HAP-1 (cell line): ENCODE measurements at regions not wholly inside any gene's neighbourhood (a gene's known extent, or its start where the extent isn't known, plus 50 kb on each side); places are given as distances from the start of the nearest gene placed in this dataset.
"Not testable (repeated sequence)": the region's sequence is repeated elsewhere in the genome, so short reads cannot be mapped to it uniquely, and the experiment has no call there.

Experiments used
- DNase-seq, 2 experiments: peaks; one replicate each; pipeline ENCODE4 v3.0.0-alpha.2; 2016 to 2020; ENCODE audit warnings: low spot score in 2 of 2
- H3K27me3 ChIP-seq: fragments of 250-450 bp; sonication (Bioruptor Pico); 2 replicates; pipeline ENCODE4 v1.5.1; 2020; ENCODE audit warnings: low read depth, mild to moderate bottlenecking, moderate library complexity
- H3K36me3 ChIP-seq: fragments of 250-450 bp; sonication (Bioruptor Pico); replicated peaks from 2 replicates; pipeline ENCODE4 v1.5.1; 2020; ENCODE audit warnings: mild to moderate bottlenecking
- H3K4me1 ChIP-seq: fragments of 250-450 bp; sonication (Bioruptor Pico); 2 replicates; pipeline ENCODE4 v1.5.1; 2020; ENCODE audit warnings: mild to moderate bottlenecking
- H3K4me3 ChIP-seq: fragments of 250-450 bp; sonication (Bioruptor Pico); 2 replicates; pipeline ENCODE4 v1.5.1; 2020; ENCODE audit warnings: mild to moderate bottlenecking, moderate library complexity
- H3K9me3 ChIP-seq: fragments of 250-450 bp; sonication (Bioruptor Pico); 2 replicates; pipeline ENCODE4 v1.5.1; 2020; ENCODE audit warnings: mild to moderate bottlenecking, moderate library complexity
- in situ Hi-C: fragments of 300-500 bp; cut with MboI; formaldehyde crosslinking; loops from 3 replicates; pipeline ENCODE4 v1.14.3; 2020; ENCODE audit warnings: low sequenced_read_pairs, inconsistent platforms, mixed read lengths

- no peaks in the 10 kb centered on the region for H3K27me3 ChIP-seq
- no peak overlapping the region for H3K4me3 ChIP-seq
- DNase-seq: no peak
- in situ Hi-C loops: no loop called here
- no peaks in the 10 kb centered on the region for H3K4me1 ChIP-seq
- H3K36me3 ChIP-seq: no peaks in the 10 kb centered on the region
- H3K9me3 ChIP-seq: no peaks in the 10 kb centered on the region
These were observed 270.8 kb upstream of the SMIM30 start for GRCh38 chr7:113389112-113389646.

GRCh38 chr7:113383638-113384037 is 265.3 kb upstream of the SMIM30 start:
- in situ Hi-C loops: no loop called here
- no peak overlapping the region for H3K4me3 ChIP-seq

GRCh38 chr7:113379746-113380145 is 261.4 kb upstream of the SMIM30 start:
- in situ Hi-C loops: no loop called here
- H3K4me3 ChIP-seq: no peak overlapping the region
- no peak for DNase-seq
- H3K9me3 ChIP-seq: no peaks in the 10 kb centered on the region
- H3K4me1 ChIP-seq: no peaks in the 10 kb centered on the region
- H3K36me3 ChIP-seq: no peaks in the 10 kb centered on the region
- H3K27me3 ChIP-seq: no peaks in the 10 kb centered on the region

More at GRCh38 chr7:113383638-113384037, 265.3 kb upstream of the SMIM30 start:
- no peak for DNase-seq
- H3K4me1 ChIP-seq: no peaks in the 10 kb centered on the region
- no peaks in the 10 kb centered on the region for H3K36me3 ChIP-seq
- no peaks in the 10 kb centered on the region for H3K9me3 ChIP-seq
- no peaks in the 10 kb centered on the region for H3K27me3 ChIP-seq

GRCh38 chr7:113374955-113375354 is 256.6 kb upstream of the SMIM30 start:
- no peaks in the 10 kb centered on the region for H3K4me1 ChIP-seq
- no peaks in the 10 kb centered on the region for H3K9me3 ChIP-seq
- in situ Hi-C loops: no loop called here
- H3K27me3 ChIP-seq: no peaks in the 10 kb centered on the region
- DNase-seq: no peak
- H3K4me3 ChIP-seq: no peak overlapping the region
- no peaks in the 10 kb centered on the region for H3K36me3 ChIP-seq

- Histone ChIP-seq H3K4me1 (no peaks in the 10 kb centered on the region), H3K36me3 (no peaks in the 10 kb centered on the region), H3K9me3 (no peaks in the 10 kb centered on the region), H3K4me3 (no peak overlapping the region), H3K27me3 (no peaks in the 10 kb centered on the region)
- no peak for DNase-seq
- in situ Hi-C loops: no loop called here
These were observed 255.5 kb upstream of the SMIM30 start for GRCh38 chr7:113373863-113374262.

GRCh38 chr7:113371416-113372043 is 253.2 kb upstream of the SMIM30 start:
- Histone ChIP-seq H3K36me3 (no peaks in the 10 kb centered on the region), H3K4me3 (no peak overlapping the region), H3K4me1 (no peaks in the 10 kb centered on the region), H3K27me3 (no peaks in the 10 kb centered on the region), H3K9me3 (no peaks in the 10 kb centered on the region)
- in situ Hi-C loops: no loop called here
- DNase-seq: no peak

GRCh38 chr7:113370910-113371309 is 252.6 kb upstream of the SMIM30 start:
- Histone ChIP-seq H3K4me3 (no peak overlapping the region), H3K27me3 (no peaks in the 10 kb centered on the region), H3K36me3 (no peaks in the 10 kb centered on the region), H3K9me3 (no peaks in the 10 kb centered on the region), H3K4me1 (no peaks in the 10 kb centered on the region)
- DNase-seq: no peak
- in situ Hi-C loops: no loop called here

GRCh38 chr7:113368256-113368655 is 249.9 kb upstream of the SMIM30 start:
- no peak for DNase-seq
- in situ Hi-C loops: no loop called here
- Histone ChIP-seq H3K4me1 (no peaks in the 10 kb centered on the region), H3K9me3 (no peaks in the 10 kb centered on the region), H3K27me3 (no peaks in the 10 kb centered on the region), H3K4me3 (no peak overlapping the region), H3K36me3 (no peaks in the 10 kb centered on the region)

GRCh38 chr7:113367041-113367586 is 248.8 kb upstream of the SMIM30 start:
- H3K9me3 ChIP-seq: no peaks in the 10 kb centered on the region
- DNase-seq: no peak
- in situ Hi-C loops: no loop called here
- H3K27me3 ChIP-seq: no peaks in the 10 kb centered on the region
- no peaks in the 10 kb centered on the region for H3K4me1 ChIP-seq
- no peaks in the 10 kb centered on the region for H3K36me3 ChIP-seq
- H3K4me3 ChIP-seq: no peak overlapping the region

GRCh38 chr7:113366122-113366521 is 247.8 kb upstream of the SMIM30 start:
- Histone ChIP-seq H3K27me3 (no peaks in the 10 kb centered on the region), H3K9me3 (no peaks in the 10 kb centered on the region), H3K36me3 (no peaks in the 10 kb centered on the region), H3K4me1 (no peaks in the 10 kb centered on the region), H3K4me3 (no peak overlapping the region)
- in situ Hi-C loops: no loop called here
- DNase-seq: no peak

- DNase-seq: no peak
- in situ Hi-C loops: no loop called here
- no peaks in the 10 kb centered on the region for H3K27me3 ChIP-seq
- no peaks in the 10 kb centered on the region for H3K9me3 ChIP-seq
- H3K36me3 ChIP-seq: no peaks in the 10 kb centered on the region
- H3K4me3 ChIP-seq: no peak overlapping the region
- no peaks in the 10 kb centered on the region for H3K4me1 ChIP-seq
These were observed 231.0 kb upstream of the SMIM30 start for GRCh38 chr7:113349339-113349738.

GRCh38 chr7:113339661-113340060 is 221.3 kb upstream of the SMIM30 start:
- Histone ChIP-seq H3K4me3 (no peak overlapping the region), H3K9me3 (no peaks in the 10 kb centered on the region), H3K27me3 (no peaks in the 10 kb centered on the region), H3K36me3 (no peaks in the 10 kb centered on the region), H3K4me1 (no peaks in the 10 kb centered on the region)
- in situ Hi-C loops: no loop called here
- DNase-seq: no peak

GRCh38 chr7:113338071-113338696 is 219.8 kb upstream of the SMIM30 start:
- Histone ChIP-seq H3K27me3 (no peaks in the 10 kb centered on the region), H3K4me1 (no peaks in the 10 kb centered on the region), H3K9me3 (no peaks in the 10 kb centered on the region), H3K4me3 (no peak overlapping the region), H3K36me3 (no peaks in the 10 kb centered on the region)
- no peak for DNase-seq
- in situ Hi-C loops: no loop called here

- H3K36me3 ChIP-seq, H3K4me1 ChIP-seq, DNase-seq, H3K27me3 ChIP-seq, H3K4me3 ChIP-seq, in situ Hi-C loops, H3K9me3 ChIP-seq: not testable (repeated sequence)
These were observed 218.5 kb upstream of the SMIM30 start for GRCh38 chr7:113336838-113337237.
